ENCODE measurements at regions not wholly inside any gene's neighbourhood (a gene's known extent, or its start where the extent isn't known, plus 50 kb on each side); places are given as distances from the start of the nearest gene placed in this dataset.
"Not testable (repeated sequence)": the region's sequence is repeated elsewhere in the genome, so short reads cannot be mapped to it uniquely, and the experiment has no call there.

GRCh38 chr5:25451294-25451693, 806.5 kb upstream of the CDH10 start:
- WGBS, 5 donors, result 75 to 90% (median 87%) methylated on average over 2 of the region's 2 CpGs
- TF ChIP-seq EP300 (IDR thresholded peaks at IDR 0.05), result no peak
- TF ChIP-seq POLR2AphosphoS5 (IDR thresholded peaks at IDR 0.05), result no peak
- TF ChIP-seq, protein P1, sequence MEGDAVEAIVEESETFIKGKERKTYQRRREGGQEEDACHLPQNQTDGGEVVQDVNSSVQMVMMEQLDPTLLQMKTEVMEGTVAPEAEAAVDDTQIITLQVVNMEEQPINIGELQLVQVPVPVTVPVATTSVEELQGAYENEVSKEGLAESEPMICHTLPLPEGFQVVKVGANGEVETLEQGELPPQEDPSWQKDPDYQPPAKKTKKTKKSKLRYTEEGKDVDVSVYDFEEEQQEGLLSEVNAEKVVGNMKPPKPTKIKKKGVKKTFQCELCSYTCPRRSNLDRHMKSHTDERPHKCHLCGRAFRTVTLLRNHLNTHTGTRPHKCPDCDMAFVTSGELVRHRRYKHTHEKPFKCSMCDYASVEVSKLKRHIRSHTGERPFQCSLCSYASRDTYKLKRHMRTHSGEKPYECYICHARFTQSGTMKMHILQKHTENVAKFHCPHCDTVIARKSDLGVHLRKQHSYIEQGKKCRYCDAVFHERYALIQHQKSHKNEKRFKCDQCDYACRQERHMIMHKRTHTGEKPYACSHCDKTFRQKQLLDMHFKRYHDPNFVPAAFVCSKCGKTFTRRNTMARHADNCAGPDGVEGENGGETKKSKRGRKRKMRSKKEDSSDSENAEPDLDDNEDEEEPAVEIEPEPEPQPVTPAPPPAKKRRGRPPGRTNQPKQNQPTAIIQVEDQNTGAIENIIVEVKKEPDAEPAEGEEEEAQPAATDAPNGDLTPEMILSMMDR (IDR thresholded peaks at IDR 0.05), result no peak
- no peak for TF ChIP-seq POLR2A (IDR thresholded peaks at IDR 0.05)
- no peaks in the 10 kb centered on the region for H3K4me1 ChIP-seq
- no peak overlapping the region for H3K4me3 ChIP-seq
- no peak overlapping the region for H3K27ac ChIP-seq
- DNase-seq, result no peak
- H3K36me3 ChIP-seq, result no peaks in the 10 kb centered on the region
- H3K9me3 ChIP-seq, result peaks cover 0 to 3% (median 0%) of the 10 kb centered on the region in 4 donors
- H3K27me3 ChIP-seq, result no peaks in the 10 kb centered on the region
- intact Hi-C loops (cut with DNase I; ENCODE audit: low total_unique reads), result no loop called here

GRCh38 chr5:25448646-25449045, 803.9 kb upstream of the CDH10 start:
- H3K4me1 ChIP-seq, result no peaks in the 10 kb centered on the region
- WGBS, 5 donors, result 50 to 74% (median 60%) methylated on average over 10 of the region's 10 CpGs
- no peaks in the 10 kb centered on the region for H3K9me3 ChIP-seq
- intact Hi-C loops (cut with DNase I; ENCODE audit: low total_unique reads), result no loop called here
- H3K27me3 ChIP-seq, result no peaks in the 10 kb centered on the region
- H3K36me3 ChIP-seq, result no peaks in the 10 kb centered on the region
- H3K4me3 ChIP-seq, result no peak overlapping the region
- no peak overlapping the region for H3K27ac ChIP-seq
- TF ChIP-seq EP300 (IDR thresholded peaks at IDR 0.05) (no peak), POLR2A (IDR thresholded peaks at IDR 0.05) (no peak), POLR2AphosphoS5 (IDR thresholded peaks at IDR 0.05) (no peak)
- TF ChIP-seq, protein P1 (IDR thresholded peaks at IDR 0.05), result no peak
- DNase-seq, result peak in 1 of 2 donors; percentile 6

DNA sequence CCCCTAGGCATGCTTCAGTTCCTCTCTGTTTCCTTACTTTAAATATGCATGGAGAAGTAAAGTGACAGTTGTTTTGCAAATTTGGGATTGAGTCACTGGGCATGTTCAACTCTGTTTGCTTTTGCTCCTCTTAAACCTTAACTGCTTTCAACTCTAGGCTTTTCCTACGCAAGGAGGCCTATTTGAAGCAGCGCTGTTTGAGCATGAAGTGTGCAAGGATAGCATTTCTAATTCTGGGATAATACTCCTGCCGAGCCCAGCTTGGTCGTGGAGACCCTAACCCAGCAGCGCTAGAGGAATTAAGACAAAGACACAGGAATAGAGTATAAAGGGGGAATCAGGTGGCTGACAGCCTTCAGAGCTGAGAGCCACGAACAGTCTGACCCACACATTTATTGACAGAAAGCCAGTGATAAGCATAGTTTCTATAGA, 803.4 kb upstream of the CDH10 start:
- intact Hi-C loops (cut with DNase I; ENCODE audit: low total_unique reads), result no loop called here
- H3K9me3 ChIP-seq, result no peaks in the 10 kb centered on the region
- TF ChIP-seq EP300 (IDR thresholded peaks at IDR 0.05), result no peak
- TF ChIP-seq, protein P1 (IDR thresholded peaks at IDR 0.05), result no peak
- no peaks in the 10 kb centered on the region for H3K27me3 ChIP-seq
- 22 to 46% (median 27%) methylated on average over 6 of the region's 6 CpGs for WGBS, 5 donors
- H3K4me1 ChIP-seq, result no peaks in the 10 kb centered on the region
- H3K4me3 ChIP-seq, result no peak overlapping the region
- peak in 1 of 2 donors; percentile 4 for DNase-seq
- no peak overlapping the region for H3K27ac ChIP-seq
- H3K36me3 ChIP-seq, result no peaks in the 10 kb centered on the region

DNA sequence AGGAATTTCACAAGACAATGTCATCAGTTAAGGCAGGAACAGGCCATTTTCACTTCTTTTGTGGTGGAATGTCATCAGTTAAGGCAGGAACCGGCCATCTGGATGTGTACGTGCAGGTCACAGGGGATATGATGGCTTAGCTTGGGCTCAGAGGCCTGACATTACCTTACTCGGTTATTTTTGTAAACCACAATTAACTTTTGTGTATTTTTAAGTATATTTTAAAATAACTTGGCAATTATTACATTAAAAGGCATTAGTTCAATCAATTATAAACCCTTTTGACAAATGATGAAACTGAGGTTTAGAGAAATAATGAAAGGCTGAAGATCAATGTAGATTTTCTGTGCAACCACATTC, 801.3 kb upstream of the CDH10 start:
- DNase-seq; H3K4me3 ChIP-seq; H3K9me3 ChIP-seq; H3K27ac ChIP-seq; H3K4me1 ChIP-seq; H3K36me3 ChIP-seq; intact Hi-C loops (cut with DNase I; ENCODE audit: low total_unique reads); H3K27me3 ChIP-seq: not testable (repeated sequence)
- 56 to 70% (median 63%) methylated on average over 2 to 3 of the region's 3 CpGs for WGBS, 5 donors

GRCh38 chr5:25445381-25446060, 800.7 kb upstream of the CDH10 start:
- H3K4me3 ChIP-seq; DNase-seq; H3K27me3 ChIP-seq; H3K4me1 ChIP-seq; H3K27ac ChIP-seq; intact Hi-C loops (cut with DNase I; ENCODE audit: low total_unique reads); H3K9me3 ChIP-seq; H3K36me3 ChIP-seq: not testable (repeated sequence)
- 76 to 85% (median 81%) methylated on average over 10 of the region's 10 CpGs for WGBS, 5 donors
